ENCODE measurements at regions not wholly inside any gene's neighbourhood (a gene's known extent, or its start where the extent isn't known, plus 50 kb on each side); places are given as distances from the start of the nearest gene placed in this dataset.

- Histone ChIP-seq H3K27me3 (ENCODE audit: control insufficient read depth, insufficient read depth, low read length) (no peaks in the 10 kb centered on the region), H3K4me1 (ENCODE audit: control insufficient read depth, low read depth, low read length) (no peaks in the 10 kb centered on the region), H3K9me3 (ENCODE audit: control insufficient read depth, low read depth, low read length) (no peaks in the 10 kb centered on the region), H3K4me3 (ENCODE audit: low read length) (no peak overlapping the region), H3K27ac (ENCODE audit: low read length) (no peak overlapping the region), H3K36me3 (ENCODE audit: control insufficient read depth, low read depth, low read length) (no peaks in the 10 kb centered on the region), H3K9ac (ENCODE audit: low read length) (no peak overlapping the region)
Observed at GRCh38 chr1:60739729-60740128, 342.6 kb upstream of the NFIA start.

GRCh38 chr1:60732977-60733401 is 349.4 kb upstream of the NFIA start:
- Histone ChIP-seq H3K27me3 (ENCODE audit: control insufficient read depth, insufficient read depth, low read length) (no peaks in the 10 kb centered on the region), H3K27ac (ENCODE audit: low read length) (no peak overlapping the region), H3K4me3 (ENCODE audit: low read length) (no peak overlapping the region), H3K4me1 (ENCODE audit: control insufficient read depth, low read depth, low read length) (no peaks in the 10 kb centered on the region), H3K36me3 (ENCODE audit: control insufficient read depth, low read depth, low read length) (no peaks in the 10 kb centered on the region), H3K9ac (ENCODE audit: low read length) (no peak overlapping the region), H3K9me3 (ENCODE audit: control insufficient read depth, low read depth, low read length) (no peaks in the 10 kb centered on the region)

- H3K9me3 ChIP-seq (ENCODE audit: control insufficient read depth, low read depth, low read length): no peaks in the 10 kb centered on the region
- no peaks in the 10 kb centered on the region for H3K36me3 ChIP-seq (ENCODE audit: control insufficient read depth, low read depth, low read length)
- H3K4me3 ChIP-seq (ENCODE audit: low read length): no peak overlapping the region
- H3K9ac ChIP-seq (ENCODE audit: low read length): no peak overlapping the region
- no peaks in the 10 kb centered on the region for H3K4me1 ChIP-seq (ENCODE audit: control insufficient read depth, low read depth, low read length)
- H3K27ac ChIP-seq (ENCODE audit: low read length): no peak overlapping the region
- H3K27me3 ChIP-seq (ENCODE audit: control insufficient read depth, insufficient read depth, low read length): no peaks in the 10 kb centered on the region
Observed at GRCh38 chr1:60731321-60731720, 351.0 kb upstream of the NFIA start.

- Histone ChIP-seq H3K36me3 (ENCODE audit: control insufficient read depth, low read depth, low read length) (no peaks in the 10 kb centered on the region), H3K9me3 (ENCODE audit: control insufficient read depth, low read depth, low read length) (no peaks in the 10 kb centered on the region), H3K4me1 (ENCODE audit: control insufficient read depth, low read depth, low read length) (no peaks in the 10 kb centered on the region), H3K27me3 (ENCODE audit: control insufficient read depth, insufficient read depth, low read length) (no peaks in the 10 kb centered on the region), H3K4me3 (ENCODE audit: low read length) (no peak overlapping the region), H3K27ac (ENCODE audit: low read length) (no peak overlapping the region), H3K9ac (ENCODE audit: low read length) (no peak overlapping the region)
Observed at GRCh38 chr1:60727552-60727951, 354.8 kb upstream of the NFIA start.

- H3K27ac ChIP-seq (ENCODE audit: low read length): no peak overlapping the region
- H3K4me3 ChIP-seq (ENCODE audit: low read length): no peak overlapping the region
- no peaks in the 10 kb centered on the region for H3K27me3 ChIP-seq (ENCODE audit: control insufficient read depth, insufficient read depth, low read length)
- no peaks in the 10 kb centered on the region for H3K9me3 ChIP-seq (ENCODE audit: control insufficient read depth, low read depth, low read length)
- no peak overlapping the region for H3K9ac ChIP-seq (ENCODE audit: low read length)
- no peaks in the 10 kb centered on the region for H3K4me1 ChIP-seq (ENCODE audit: control insufficient read depth, low read depth, low read length)
- no peaks in the 10 kb centered on the region for H3K36me3 ChIP-seq (ENCODE audit: control insufficient read depth, low read depth, low read length)
Observed at GRCh38 chr1:60716472-60716871, 365.9 kb upstream of the NFIA start.

GRCh38 chr1:60715970-60716369 is 366.4 kb upstream of the NFIA start:
- no peak overlapping the region for H3K9ac ChIP-seq (ENCODE audit: low read length)
- H3K4me3 ChIP-seq (ENCODE audit: low read length): no peak overlapping the region
- no peak overlapping the region for H3K27ac ChIP-seq (ENCODE audit: low read length)
- no peaks in the 10 kb centered on the region for H3K36me3 ChIP-seq (ENCODE audit: control insufficient read depth, low read depth, low read length)
- H3K4me1 ChIP-seq (ENCODE audit: control insufficient read depth, low read depth, low read length): no peaks in the 10 kb centered on the region
- H3K27me3 ChIP-seq (ENCODE audit: control insufficient read depth, insufficient read depth, low read length): no peaks in the 10 kb centered on the region
- H3K9me3 ChIP-seq (ENCODE audit: control insufficient read depth, low read depth, low read length): no peaks in the 10 kb centered on the region

GRCh38 chr1:60709426-60709825 is 372.9 kb upstream of the NFIA start:
- no peaks in the 10 kb centered on the region for H3K27me3 ChIP-seq (ENCODE audit: control insufficient read depth, insufficient read depth, low read length)

GRCh38 chr1:60705026-60705425 is 377.3 kb upstream of the NFIA start:
- Histone ChIP-seq H3K9me3 (ENCODE audit: control insufficient read depth, low read depth, low read length) (no peaks in the 10 kb centered on the region), H3K9ac (ENCODE audit: low read length) (no peak overlapping the region), H3K4me3 (ENCODE audit: low read length) (no peak overlapping the region), H3K4me1 (ENCODE audit: control insufficient read depth, low read depth, low read length) (no peaks in the 10 kb centered on the region), H3K36me3 (ENCODE audit: control insufficient read depth, low read depth, low read length) (no peaks in the 10 kb centered on the region), H3K27me3 (ENCODE audit: control insufficient read depth, insufficient read depth, low read length) (no peaks in the 10 kb centered on the region), H3K27ac (ENCODE audit: low read length) (no peak overlapping the region)

More at GRCh38 chr1:60709426-60709825, 372.9 kb upstream of the NFIA start:
- H3K9ac ChIP-seq (ENCODE audit: low read length): no peak overlapping the region
- H3K9me3 ChIP-seq (ENCODE audit: control insufficient read depth, low read depth, low read length): no peaks in the 10 kb centered on the region
- H3K4me3 ChIP-seq (ENCODE audit: low read length): no peak overlapping the region
- H3K27ac ChIP-seq (ENCODE audit: low read length): no peak overlapping the region
- no peaks in the 10 kb centered on the region for H3K4me1 ChIP-seq (ENCODE audit: control insufficient read depth, low read depth, low read length)
- no peaks in the 10 kb centered on the region for H3K36me3 ChIP-seq (ENCODE audit: control insufficient read depth, low read depth, low read length)

GRCh38 chr1:60703155-60703554 is 379.2 kb upstream of the NFIA start:
- H3K27ac ChIP-seq (ENCODE audit: low read length): no peak overlapping the region
- no peaks in the 10 kb centered on the region for H3K9me3 ChIP-seq (ENCODE audit: control insufficient read depth, low read depth, low read length)
- no peaks in the 10 kb centered on the region for H3K27me3 ChIP-seq (ENCODE audit: control insufficient read depth, insufficient read depth, low read length)
- no peaks in the 10 kb centered on the region for H3K36me3 ChIP-seq (ENCODE audit: control insufficient read depth, low read depth, low read length)
- no peak overlapping the region for H3K4me3 ChIP-seq (ENCODE audit: low read length)
- no peaks in the 10 kb centered on the region for H3K4me1 ChIP-seq (ENCODE audit: control insufficient read depth, low read depth, low read length)
- no peak overlapping the region for H3K9ac ChIP-seq (ENCODE audit: low read length)

- Histone ChIP-seq H3K4me1 (ENCODE audit: control insufficient read depth, low read depth, low read length) (no peaks in the 10 kb centered on the region), H3K4me3 (ENCODE audit: low read length) (no peak overlapping the region), H3K9ac (ENCODE audit: low read length) (no peak overlapping the region), H3K36me3 (ENCODE audit: control insufficient read depth, low read depth, low read length) (no peaks in the 10 kb centered on the region), H3K27ac (ENCODE audit: low read length) (no peak overlapping the region), H3K27me3 (ENCODE audit: control insufficient read depth, insufficient read depth, low read length) (no peaks in the 10 kb centered on the region), H3K9me3 (ENCODE audit: control insufficient read depth, low read depth, low read length) (no peaks in the 10 kb centered on the region)
Observed at GRCh38 chr1:60699325-60699724, 383.0 kb upstream of the NFIA start.

GRCh38 chr1:60697204-60697994 is 385.0 kb upstream of the NFIA start:
- Histone ChIP-seq H3K4me1 (ENCODE audit: control insufficient read depth, low read depth, low read length) (no peaks in the 10 kb centered on the region), H3K9me3 (ENCODE audit: control insufficient read depth, low read depth, low read length) (no peaks in the 10 kb centered on the region), H3K27me3 (ENCODE audit: control insufficient read depth, insufficient read depth, low read length) (no peaks in the 10 kb centered on the region), H3K27ac (ENCODE audit: low read length) (no peak overlapping the region), H3K9ac (ENCODE audit: low read length) (no peak overlapping the region), H3K36me3 (ENCODE audit: control insufficient read depth, low read depth, low read length) (no peaks in the 10 kb centered on the region), H3K4me3 (ENCODE audit: low read length) (no peak overlapping the region)

GRCh38 chr1:60696512-60696911 is 385.8 kb upstream of the NFIA start:
- no peaks in the 10 kb centered on the region for H3K36me3 ChIP-seq (ENCODE audit: control insufficient read depth, low read depth, low read length)
- no peaks in the 10 kb centered on the region for H3K4me1 ChIP-seq (ENCODE audit: control insufficient read depth, low read depth, low read length)
- no peaks in the 10 kb centered on the region for H3K9me3 ChIP-seq (ENCODE audit: control insufficient read depth, low read depth, low read length)
- no peak overlapping the region for H3K4me3 ChIP-seq (ENCODE audit: low read length)
- no peak overlapping the region for H3K9ac ChIP-seq (ENCODE audit: low read length)
- no peaks in the 10 kb centered on the region for H3K27me3 ChIP-seq (ENCODE audit: control insufficient read depth, insufficient read depth, low read length)
- H3K27ac ChIP-seq (ENCODE audit: low read length): no peak overlapping the region
